ENCODE measurements at regions not wholly inside any gene's neighbourhood (a gene's known extent, or its start where the extent isn't known, plus 50 kb on each side); places are given as distances from the start of the nearest gene placed in this dataset.

DNA sequence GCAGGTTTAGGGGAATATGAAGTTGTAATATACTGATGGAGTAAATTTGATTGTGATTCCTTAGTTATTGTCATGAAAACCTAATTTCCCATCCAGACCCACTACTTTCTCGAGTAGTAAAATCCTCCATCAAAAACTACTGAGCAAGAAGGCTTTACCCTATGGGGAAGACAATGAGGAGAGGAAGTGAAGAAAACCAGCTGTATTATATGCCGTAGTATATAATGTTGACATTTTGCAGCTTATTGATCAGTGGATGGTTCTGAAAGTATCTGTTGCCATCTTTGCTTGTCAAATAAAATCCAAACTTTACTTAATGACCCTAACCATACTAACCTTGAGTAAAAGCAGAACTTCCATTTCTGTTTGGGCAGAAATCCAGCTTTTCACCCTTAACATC lies 292.8 kb upstream of the RAG2 start:
- DNase-seq (ENCODE audit: low read depth): no peak

DNA sequence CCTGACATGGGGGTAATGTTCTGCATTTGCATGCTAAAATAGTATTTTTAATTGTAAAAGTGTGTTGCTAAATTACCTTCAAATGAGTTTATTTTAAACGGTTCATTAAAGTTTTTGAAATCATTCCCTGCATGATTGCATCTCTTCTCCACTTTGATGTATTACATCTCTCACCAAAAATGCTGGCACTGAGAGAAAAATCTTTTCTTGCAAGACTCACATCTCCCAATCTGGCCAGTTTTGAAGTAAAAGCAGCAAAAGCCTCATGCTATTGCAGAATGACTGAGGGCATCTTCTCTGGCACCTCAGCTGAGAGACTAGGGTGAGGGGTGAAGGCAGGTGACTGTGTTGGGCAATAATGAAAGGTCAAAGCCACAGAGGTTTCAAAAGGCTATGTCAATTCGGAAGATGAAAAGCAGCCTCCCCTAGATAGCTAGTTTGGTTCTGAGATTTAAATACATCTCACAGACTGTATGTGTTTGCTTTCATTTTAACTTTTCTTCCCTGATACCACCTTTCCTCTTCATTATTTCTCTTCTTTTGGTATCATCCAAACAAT lies 292.2 kb upstream of the RAG2 start:
- no peak for DNase-seq (ENCODE audit: low read depth)

DNA sequence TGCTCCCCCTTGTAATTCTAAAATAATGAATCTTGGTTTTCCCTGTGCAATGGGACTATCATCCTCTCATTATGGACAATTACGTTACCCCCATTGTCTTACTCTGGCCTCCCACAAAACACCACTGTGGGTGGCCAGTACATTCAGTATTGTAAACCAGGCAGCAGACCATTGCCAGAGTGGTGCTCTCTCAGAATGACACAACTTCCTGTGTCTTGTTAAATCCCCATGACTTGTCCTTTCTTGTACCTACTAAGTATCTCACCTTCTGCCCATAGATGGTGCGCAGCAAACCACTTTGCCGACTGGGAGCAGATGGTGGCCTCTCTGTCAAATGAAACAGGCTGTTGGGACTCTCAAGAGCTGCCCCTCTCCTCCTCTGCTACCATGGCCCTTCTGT lies 287.1 kb upstream of the RAG2 start:
- DNase-seq (ENCODE audit: low read depth): no peak

DNA sequence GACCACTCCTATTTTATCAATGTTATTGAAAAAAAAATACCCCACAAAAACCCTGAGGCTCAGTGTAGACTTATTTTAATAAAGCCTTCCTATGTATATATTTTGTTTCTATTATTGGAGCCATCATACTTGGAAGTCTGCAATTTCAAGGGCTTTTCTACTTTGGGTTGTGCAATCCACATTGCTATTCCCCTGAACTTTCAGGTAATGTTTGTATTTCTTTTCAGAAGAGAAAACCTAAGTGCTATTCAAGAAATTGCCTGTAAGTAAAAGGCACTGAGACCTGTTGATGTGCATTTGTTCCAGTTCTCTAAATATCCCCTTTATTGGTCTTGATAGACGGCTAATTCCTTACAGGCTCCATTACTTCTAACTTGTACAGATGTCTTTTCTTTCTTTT lies 280.7 kb upstream of the RAG2 start:
- no peak for DNase-seq (ENCODE audit: low read depth)

DNA sequence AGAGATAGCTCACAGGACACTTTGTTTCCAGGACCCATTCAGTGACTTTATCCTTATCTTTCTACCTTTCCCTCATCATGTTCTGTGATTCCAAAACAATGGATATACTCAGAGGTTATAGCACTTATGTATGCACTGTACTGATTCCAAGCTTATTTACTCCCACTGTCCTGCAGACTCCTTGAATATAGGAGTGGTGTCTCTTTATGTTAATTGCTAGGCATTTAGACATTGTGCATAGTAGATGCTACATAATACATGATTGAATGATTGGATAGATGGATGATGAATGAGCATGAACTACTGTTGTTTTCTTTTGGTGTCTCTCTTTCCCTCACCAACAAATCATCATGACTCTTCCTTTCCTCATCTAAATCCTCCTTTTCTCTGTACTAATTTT lies 279.1 kb upstream of the RAG2 start:
- no peak for DNase-seq (ENCODE audit: low read depth)

DNA sequence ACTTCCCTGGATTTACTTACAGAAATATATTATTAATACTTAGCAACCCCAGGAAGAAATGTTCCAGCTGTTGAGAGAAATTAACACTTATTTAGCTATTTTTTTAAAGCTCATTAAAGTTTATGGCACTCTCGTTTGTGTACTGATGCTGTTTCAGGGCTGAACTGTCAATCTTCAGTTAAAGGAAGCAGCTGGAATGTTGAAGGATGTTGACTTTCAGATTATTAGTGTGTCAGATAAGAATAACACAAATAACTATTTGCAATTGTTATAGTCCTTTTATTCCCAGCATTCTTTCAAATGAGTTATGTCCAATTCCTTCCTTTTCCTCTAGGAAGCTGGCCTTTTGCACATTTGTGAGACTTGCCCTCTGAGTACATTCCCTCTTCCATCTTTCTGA lies 278.2 kb upstream of the RAG2 start:
- no peak for DNase-seq (ENCODE audit: low read depth)

DNA sequence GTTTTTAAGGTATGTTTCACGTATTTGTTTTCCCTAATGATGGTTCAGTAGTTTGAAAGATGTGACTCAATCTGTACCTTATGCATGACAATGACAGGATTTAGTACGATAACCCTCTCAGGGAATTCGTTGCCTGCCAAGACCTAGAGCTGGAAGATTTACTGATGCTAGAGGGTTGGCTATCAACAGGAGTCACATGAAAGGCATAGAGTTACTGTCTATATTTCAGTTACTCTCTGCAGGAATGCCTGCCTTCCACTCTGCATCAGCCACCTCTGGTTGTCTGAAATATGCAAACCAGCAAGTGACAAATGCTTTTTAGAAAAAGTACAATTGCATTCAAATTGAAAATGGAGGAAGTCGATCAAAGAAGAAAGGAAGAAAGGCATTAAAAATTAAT lies 276.3 kb upstream of the RAG2 start:
- no peak for DNase-seq (ENCODE audit: low read depth)

DNA sequence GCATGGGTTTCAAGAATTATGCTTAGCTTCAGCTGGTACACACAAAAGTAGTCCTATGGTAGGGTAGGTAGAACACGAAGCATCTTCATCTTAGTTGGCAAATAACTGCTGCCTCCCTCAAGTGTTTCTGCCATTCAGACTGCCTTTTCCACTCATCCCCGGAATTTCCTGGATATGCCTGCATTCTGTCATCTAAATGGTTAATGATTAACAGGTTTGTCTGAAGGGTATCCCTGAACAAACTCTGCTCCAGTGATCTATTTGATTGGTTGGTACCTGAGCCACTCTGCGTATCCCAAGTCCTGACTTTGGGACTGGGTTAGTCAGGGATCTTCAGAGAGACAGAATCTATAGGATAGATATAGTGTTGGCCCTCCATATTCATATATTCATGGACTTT lies 272.3 kb upstream of the RAG2 start:
- DNase-seq (ENCODE audit: low read depth): no peak

DNA sequence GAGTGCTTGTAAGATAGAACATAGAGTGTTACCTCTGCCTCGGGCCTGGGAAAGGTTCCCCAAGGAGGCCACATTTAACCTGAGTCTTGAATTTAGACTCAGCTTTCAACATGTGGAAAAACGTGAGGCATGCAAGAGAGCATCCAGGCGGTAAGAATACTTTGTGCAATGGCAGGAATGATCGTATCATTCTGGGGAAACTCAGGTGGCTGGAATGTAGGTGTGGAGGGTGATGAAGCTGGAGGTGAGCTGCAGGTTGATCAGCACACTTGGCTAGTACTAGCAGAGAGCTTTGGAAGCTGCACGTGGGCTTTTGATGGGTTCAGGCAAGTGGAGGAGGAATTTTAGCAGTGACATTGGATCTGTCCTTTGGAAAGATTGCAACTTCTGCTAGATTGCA lies 270.3 kb upstream of the RAG2 start:
- DNase-seq (ENCODE audit: low read depth): no peak

DNA sequence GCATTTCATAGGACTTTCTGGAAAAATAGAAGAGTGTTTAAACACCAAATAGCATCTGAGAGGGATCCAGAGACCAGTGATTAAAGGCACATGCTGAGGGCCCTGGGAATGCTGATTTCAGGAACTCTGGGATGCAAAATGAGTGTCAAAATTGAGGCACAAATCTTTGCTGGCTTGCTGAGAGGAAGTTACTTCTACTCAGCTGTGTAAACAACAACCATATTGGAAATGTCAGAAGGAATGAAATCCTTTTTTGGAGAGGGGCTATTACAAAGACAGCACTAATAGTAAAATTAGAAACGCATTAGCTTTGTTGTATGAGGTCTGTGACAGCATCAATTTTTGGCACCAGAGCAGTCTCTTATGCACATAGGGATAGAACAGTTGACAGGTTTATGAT lies 267.8 kb upstream of the RAG2 start:
- no peak for DNase-seq (ENCODE audit: low read depth)

DNA sequence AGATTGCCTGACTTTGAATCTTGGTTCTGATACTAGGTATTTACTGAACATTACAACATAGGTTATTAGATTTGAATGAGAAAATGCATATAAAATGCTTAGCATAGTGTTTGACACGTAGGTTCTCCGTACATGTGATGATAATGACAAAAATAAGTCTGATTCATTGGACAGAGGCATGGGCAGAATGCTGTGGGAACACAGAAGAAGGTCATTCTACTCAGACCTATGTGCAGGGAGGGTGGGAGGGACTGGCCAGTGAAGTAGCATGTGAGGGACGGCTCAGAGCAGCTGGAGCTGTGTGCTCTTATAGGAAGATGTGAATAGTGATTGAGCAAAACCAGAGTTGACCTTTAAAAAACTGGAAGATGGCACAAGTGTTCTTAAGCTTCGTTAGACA lies 256.8 kb upstream of the RAG2 start:
- DNase-seq (ENCODE audit: low read depth): no peak

DNA sequence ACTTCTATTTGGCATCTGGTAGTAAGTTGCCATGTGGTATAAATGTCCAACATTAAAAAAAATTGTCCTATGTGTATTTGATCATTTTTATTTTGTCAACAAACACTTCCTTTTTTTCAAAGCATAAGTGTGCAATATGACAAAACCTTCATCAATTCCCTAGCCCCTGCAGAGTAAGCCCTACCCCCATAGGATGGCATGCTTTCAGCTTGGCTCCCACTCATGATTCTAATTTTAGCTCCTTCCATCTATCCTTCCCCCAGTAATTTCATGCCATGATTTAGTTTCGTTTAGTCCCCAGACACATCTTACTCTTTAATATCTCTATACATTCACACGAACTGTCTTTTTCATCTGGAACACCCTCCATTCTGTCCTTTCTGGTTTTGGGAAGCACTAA lies 250.6 kb upstream of the RAG2 start:
- DNase-seq (ENCODE audit: low read depth): no peak

DNA sequence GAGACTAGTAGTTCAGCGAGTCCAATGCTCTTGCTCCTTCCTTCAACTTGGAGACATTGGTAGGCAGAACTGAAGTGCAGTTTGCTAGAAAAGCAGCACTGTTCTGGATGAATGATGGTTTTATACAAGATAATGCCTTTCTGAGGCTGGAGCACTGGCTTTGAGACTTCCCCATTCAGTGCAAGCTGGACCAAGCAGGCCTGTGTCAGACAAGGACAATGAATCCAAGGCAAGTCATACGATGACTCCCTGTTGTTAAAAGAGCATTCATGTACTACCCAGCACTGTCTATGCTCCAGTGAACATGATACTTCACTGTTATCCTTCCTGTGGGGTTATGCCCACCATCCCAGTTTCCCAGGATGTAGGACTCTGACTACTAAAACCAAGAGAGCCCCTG lies 242.3 kb upstream of the RAG2 start:
- no peak for DNase-seq (ENCODE audit: low read depth)

DNA sequence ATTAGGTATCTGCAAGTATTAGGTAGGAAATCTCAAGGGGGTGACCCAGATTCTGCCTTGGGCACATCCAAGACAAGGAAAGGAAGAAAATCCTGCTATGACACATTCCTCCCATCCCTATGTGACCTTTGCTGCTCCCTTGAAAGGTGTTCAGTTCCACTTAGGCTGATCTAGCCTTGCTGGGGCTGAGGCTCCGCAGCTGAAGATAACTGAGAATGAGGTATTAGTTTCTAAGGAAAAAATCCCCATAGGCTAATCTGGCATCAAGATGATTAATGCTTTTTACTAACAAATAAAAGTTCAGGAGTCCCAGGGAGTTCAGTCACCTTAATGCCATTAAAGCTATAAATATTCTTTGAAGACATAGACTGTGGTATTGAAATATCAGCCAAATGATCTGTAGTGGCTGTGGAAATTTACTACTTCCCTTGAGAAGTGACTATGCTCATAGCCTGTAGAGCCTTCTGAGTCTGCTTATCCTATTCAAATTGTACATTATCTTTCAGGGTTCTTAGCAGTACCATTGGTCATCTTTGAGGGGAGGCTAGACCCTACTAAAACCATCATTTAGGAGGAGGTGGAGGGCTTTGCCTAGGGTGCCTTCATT lies 239.9 kb upstream of the RAG2 start:
- DNase-seq (ENCODE audit: low read depth): no peak

DNA sequence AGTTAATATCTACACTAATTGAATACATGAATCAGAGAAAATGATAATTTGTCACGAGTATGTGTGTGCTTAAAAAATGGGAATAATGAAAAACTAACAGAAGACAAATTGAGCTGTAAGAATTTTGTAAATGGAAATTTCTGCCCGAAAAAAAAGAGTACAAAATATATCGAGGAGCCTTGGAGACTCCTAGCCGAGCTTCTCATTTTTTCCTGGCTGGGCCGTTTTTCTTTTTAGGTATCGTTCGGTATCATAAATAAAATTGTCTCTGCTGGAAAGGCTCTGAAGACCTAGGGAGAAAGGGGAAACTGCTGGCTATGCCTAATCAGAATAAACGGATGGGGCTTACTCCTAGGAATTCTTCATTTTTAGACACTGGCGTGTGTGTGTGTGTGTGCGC lies 227.2 kb upstream of the RAG2 start:
- DNase-seq (ENCODE audit: low read depth): no peak

DNA sequence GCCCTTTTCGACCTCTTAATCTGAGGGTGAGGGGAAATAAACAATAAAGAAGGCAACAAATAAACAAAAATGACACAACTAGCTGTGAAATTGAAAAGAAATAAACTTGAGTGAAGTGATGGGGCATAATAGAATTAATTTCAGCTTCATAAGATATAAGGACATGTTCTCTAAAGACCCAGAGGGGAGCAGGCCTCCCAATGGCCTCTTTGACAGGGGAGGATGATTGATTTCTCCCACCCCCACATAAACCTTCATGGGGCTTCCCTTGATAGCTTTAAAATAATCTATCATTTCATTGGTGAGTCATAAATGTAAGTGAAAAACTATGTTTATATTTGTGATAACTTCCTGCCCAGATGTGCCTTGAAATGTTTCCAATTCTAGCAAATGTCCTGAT lies 226.3 kb upstream of the RAG2 start:
- DNase-seq (ENCODE audit: low read depth): no peak

DNA sequence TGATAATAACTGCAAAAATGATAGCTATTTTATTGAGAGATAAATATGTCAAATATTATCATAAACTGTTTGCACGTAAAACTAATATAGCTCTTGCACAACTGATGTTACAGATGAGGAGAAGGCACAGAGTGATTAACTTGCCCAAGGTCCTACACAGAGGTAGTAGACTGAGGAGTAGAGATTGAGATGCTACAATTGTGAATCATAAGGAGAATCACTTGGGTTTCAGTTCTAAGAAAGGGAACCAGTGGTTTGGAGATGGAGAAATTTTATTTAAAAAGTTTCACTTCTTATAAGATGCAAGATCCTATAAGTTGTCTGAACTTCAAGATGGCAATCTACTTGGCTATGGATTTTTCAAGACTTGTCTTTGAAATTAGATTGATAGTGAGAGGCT lies 224.8 kb upstream of the RAG2 start:
- DNase-seq (ENCODE audit: low read depth): no peak

DNA sequence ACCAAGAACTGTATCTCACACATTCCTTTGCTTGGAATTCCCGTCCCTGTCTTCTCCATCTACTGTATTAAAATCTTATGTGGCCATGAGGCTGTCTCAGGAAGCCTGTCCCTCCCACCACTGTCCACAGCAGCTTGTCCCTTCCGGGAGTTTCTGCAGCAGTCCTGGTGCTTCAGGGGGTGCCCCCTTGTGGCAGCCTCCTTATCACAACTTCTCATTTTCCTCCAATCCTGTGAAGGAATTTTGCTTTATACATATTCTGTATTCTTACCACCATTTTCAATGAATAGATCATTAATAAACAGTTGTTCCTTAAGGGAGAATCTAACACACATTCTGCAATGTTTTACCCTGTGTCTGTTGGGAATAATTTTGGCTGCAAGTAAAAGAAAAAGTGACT lies 220.4 kb upstream of the RAG2 start:
- DNase-seq (ENCODE audit: low read depth): no peak

DNA sequence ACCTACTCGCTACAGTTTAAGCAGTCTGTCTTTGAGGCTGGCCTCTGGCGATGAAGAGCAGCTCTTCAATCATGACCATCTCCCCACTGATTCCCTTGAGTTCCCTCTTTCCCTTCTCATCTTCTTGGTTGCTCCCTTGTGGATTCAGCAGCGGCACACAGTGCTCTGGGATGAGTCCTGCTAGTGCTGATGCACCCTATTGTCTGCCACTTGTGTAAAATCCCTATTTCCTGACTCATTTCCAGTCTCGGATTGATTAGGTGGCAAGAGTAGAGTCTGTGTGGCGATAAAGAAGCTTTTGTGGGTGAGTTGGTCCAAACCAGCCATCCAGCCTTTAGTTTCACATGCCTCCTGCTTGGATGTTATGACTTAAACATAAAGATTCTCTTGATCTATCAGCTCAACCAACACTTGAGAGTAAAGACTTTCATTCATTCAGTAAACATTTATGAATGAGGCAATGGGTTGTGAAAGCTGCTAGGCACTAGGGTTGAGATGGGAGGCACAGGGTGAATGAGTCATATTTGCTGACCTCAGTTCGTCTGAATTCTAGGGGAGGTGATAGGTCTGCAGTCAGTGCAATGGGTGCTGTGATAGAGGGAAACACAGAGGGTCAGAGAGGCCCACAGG lies 219.4 kb upstream of the RAG2 start:
- DNase-seq (ENCODE audit: low read depth): peak; percentile 52

DNA sequence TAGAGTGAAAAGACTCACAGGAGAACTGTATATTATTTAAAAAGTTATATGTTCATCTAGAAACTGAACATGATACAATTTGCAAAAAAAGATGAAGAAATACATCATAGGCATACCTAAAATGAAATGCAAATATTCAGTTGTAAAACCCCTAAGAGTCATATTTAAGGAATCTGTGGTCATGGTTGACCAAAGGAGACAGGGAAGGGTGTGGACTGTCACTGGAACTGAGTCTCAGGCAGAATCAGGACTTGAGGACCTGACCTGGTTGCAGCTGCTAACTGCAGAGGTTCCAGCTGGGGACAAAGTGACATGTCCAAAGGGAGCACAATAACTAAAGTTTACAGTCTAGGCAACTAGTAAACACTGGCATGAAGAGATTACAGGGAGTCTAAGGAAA lies 211.3 kb upstream of the RAG2 start:
- no peak for DNase-seq (ENCODE audit: low read depth)

DNA sequence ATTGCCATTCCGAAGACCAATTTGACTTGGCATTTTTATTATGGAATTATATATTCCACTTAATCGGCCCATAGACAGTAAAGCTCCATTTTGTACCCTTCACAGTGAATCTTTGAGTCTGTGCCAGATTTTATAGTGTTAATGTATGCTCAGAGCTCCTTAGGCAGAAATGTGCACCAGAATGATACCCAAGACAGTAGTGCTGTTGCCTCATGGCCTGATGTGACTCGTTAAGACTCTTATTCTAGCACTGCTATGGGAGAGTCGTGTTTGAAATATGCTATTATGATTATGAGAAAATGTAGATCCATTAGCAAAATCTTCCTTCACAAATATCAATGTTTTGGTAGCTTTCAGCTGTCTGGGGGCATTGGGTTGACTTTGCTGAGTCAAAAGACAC lies 209.8 kb upstream of the RAG2 start:
- no peak for DNase-seq (ENCODE audit: low read depth)

DNA sequence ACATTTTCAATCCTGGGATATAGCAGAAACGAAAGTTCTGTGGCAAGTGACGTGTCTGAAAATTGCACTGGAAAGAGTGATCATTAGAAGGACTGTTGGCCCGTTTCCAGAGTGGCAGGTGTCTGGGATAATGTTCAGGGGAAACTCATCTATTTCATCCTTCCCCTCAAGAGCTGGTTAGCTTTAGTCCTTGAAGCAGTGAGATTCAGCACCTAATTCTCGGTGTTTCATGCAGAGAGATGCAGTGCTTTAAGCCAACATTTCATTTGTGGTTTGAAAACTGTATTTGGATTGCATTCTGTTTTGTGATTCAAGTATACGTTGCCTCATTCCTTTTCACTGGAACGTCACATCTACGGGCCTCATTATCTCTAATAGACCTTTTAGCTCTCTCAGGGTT lies 205.0 kb upstream of the RAG2 start:
- no peak for DNase-seq (ENCODE audit: low read depth)

DNA sequence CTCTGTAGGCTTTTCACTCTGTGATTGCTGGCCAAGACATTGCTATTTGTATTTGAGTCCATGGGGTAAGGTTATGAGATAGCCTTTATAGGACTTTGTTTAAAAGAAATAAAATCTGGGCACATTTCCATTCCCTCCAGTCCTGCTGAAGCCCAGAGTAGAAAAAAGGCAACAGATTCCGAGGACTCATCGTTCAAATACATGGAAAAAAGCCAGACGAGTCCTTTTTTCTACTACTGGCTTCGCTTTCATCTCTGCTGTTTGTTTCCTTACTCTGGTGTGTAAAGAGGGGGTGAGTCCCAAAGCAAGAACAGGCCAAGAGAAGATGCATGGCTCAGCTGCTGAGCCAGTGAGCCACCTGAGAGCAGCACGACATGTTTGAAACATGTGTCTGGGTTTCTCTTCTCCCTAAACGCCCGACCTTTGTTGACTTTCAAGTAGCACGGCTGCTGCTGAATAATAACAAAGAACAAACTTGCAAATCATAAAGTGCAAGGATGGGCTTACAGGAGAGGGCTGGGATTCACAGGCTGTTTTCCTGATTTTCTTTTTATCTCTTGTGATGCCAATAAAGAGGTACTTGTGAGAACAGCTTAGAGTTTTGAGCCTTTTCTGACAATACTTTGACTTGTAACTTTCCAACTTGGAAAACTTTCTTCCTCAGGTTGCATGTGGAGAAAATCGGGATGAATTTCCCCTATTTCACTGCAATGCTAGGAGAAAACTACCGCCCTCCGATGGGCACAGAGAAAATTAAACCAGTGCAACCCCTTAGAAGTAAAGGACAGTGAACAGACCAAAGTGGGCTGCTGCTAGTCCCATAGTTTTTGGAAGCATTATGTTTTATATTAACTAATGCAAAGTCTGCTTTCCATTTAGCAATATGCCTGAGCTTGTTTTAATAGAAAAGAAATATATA lies 195.2 kb upstream of the RAG2 start:
- no peak for DNase-seq (ENCODE audit: low read depth)
